ENCODE measurements at regions not wholly inside any gene's neighbourhood (a gene's known extent, or its start where the extent isn't known, plus 50 kb on each side); places are given as distances from the start of the nearest gene placed in this dataset.

DNA sequence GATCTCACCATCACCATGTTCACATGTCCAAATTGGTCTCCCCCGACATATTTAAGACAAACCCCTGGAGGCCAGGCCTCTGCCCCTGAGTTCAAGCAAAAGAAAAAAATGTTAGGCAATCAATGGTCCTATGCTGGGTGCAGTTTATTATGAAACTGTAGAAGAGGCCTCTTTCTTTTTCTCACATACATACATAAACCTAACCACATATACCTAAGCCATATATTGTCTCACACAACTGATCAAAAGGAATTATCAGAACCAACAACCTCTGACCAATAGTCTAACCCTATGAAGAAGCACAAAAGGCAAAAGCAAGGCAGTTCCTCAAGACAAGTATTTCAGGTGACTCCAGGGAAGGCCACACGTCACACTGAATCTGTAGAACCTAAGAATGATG, 49.9 kb downstream of the ILRUN start:
- no peak overlapping the region for H3K18ac ChIP-seq (ENCODE audit: low read length)
- H4K91ac ChIP-seq (ENCODE audit: low read depth, low read length) = no peak overlapping the region
- no peak overlapping the region for H3K27ac ChIP-seq (ENCODE audit: low read depth, low read length)
- H3K4me1 ChIP-seq (ENCODE audit: control insufficient read depth in 1 of 2, insufficient read depth in 2 of 2, low read length in 2 of 2) = no peaks in the 10 kb centered on the region
- H2BK5ac ChIP-seq (ENCODE audit: low read depth, low read length, poor library complexity) = no peak overlapping the region
- no peaks in the 10 kb centered on the region for H3K79me2 ChIP-seq (ENCODE audit: control insufficient read depth, insufficient read depth, low read length, poor library complexity)
- H4K12ac ChIP-seq (ENCODE audit: low read depth, low read length) = no peak overlapping the region
- H3K14ac ChIP-seq (ENCODE audit: low read length) = no peak overlapping the region
- H4K8ac ChIP-seq (ENCODE audit: low read depth, low read length) = no peak overlapping the region
- no peak overlapping the region for H3K4me3 ChIP-seq (ENCODE audit: low read depth, low read length)
- no peak overlapping the region for H2BK120ac ChIP-seq (ENCODE audit: insufficient read depth, low read length, poor library complexity)
- H2AFZ ChIP-seq (ENCODE audit: insufficient read depth, low read length, poor library complexity) = no peak overlapping the region
- H2AK5ac ChIP-seq (ENCODE audit: low read length) = no peak overlapping the region
- no peaks in the 10 kb centered on the region for H3K79me1 ChIP-seq (ENCODE audit: low read length)
- H3K27me3 ChIP-seq (ENCODE audit: insufficient read depth, low read length) = no peaks in the 10 kb centered on the region
- no peak overlapping the region for H3K9ac ChIP-seq (ENCODE audit: low read length)
- no CpG with 5 or more reads among the region's 2 CpGs for WGBS (ENCODE audit: extremely low coverage, insufficient coverage, insufficient read length)
- no peak for DNase-seq
- H3K4me2 ChIP-seq (ENCODE audit: low read length) = no peak overlapping the region
- no peak overlapping the region for H2BK12ac ChIP-seq (ENCODE audit: low read length)
- H3K23ac ChIP-seq (ENCODE audit: low read length) = no peak overlapping the region
- no peak overlapping the region for H3K4ac ChIP-seq (ENCODE audit: low read depth, low read length)
- H3K36me3 ChIP-seq (ENCODE audit: control insufficient read depth in 1 of 2, insufficient read depth in 2 of 2, low read length in 2 of 2) = peaks cover 4 to 10% of the 10 kb centered on the region in 2 experiments
- H3K9me3 ChIP-seq (ENCODE audit: insufficient read depth, low read depth, low read length) = no peaks in the 10 kb centered on the region

DNA sequence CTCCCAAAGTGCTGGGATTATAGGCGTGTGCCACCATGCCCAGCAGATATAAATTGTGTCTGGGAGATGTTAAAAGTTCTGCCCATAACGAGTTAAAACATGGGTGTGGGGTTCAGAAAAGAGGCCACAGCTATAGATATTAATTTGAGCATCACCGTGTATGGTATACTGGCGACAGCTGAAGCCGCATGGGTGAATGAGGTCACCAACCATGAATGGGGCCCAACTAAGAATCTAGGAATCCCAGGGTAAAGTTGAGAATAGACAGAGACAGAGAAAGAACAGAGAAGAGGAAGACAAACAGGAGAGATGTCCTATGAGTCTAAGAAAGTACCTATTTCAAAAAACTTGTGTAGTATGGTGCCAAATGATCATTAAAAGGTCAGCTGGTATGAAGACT, 50.9 kb downstream of the ILRUN start:
- H4K8ac ChIP-seq (ENCODE audit: low read depth, low read length) = no peak overlapping the region
- H2AK5ac ChIP-seq (ENCODE audit: low read length) = no peak overlapping the region
- H2BK120ac ChIP-seq (ENCODE audit: insufficient read depth, low read length, poor library complexity) = no peak overlapping the region
- no peaks in the 10 kb centered on the region for H3K27me3 ChIP-seq (ENCODE audit: insufficient read depth, low read length)
- WGBS (ENCODE audit: extremely low coverage, insufficient coverage, insufficient read length) = no CpG with 5 or more reads among the region's 5 CpGs
- no peaks in the 10 kb centered on the region for H3K79me2 ChIP-seq (ENCODE audit: control insufficient read depth, insufficient read depth, low read length, poor library complexity)
- no peak overlapping the region for H3K27ac ChIP-seq (ENCODE audit: low read depth, low read length)
- H3K9ac ChIP-seq (ENCODE audit: low read length) = no peak overlapping the region
- no peak overlapping the region for H3K4me2 ChIP-seq (ENCODE audit: low read length)
- no peak overlapping the region for H2BK12ac ChIP-seq (ENCODE audit: low read length)
- H3K4me3 ChIP-seq (ENCODE audit: low read depth, low read length) = no peak overlapping the region
- H3K9me3 ChIP-seq (ENCODE audit: insufficient read depth, low read depth, low read length) = no peaks in the 10 kb centered on the region
- H2AFZ ChIP-seq (ENCODE audit: insufficient read depth, low read length, poor library complexity) = no peak overlapping the region
- H3K23ac ChIP-seq (ENCODE audit: low read length) = no peak overlapping the region
- H3K14ac ChIP-seq (ENCODE audit: low read length) = no peak overlapping the region
- H3K18ac ChIP-seq (ENCODE audit: low read length) = no peak overlapping the region
- H3K79me1 ChIP-seq (ENCODE audit: low read length) = no peaks in the 10 kb centered on the region
- H3K4me1 ChIP-seq (ENCODE audit: control insufficient read depth in 1 of 2, insufficient read depth in 2 of 2, low read length in 2 of 2) = no peaks in the 10 kb centered on the region
- H3K36me3 ChIP-seq (ENCODE audit: control insufficient read depth in 1 of 2, insufficient read depth in 2 of 2, low read length in 2 of 2) = peaks cover 4 to 10% of the 10 kb centered on the region in 2 experiments
- no peak overlapping the region for H4K91ac ChIP-seq (ENCODE audit: low read depth, low read length)
- no peak for DNase-seq
- H4K12ac ChIP-seq (ENCODE audit: low read depth, low read length) = no peak overlapping the region
- no peak overlapping the region for H2BK5ac ChIP-seq (ENCODE audit: low read depth, low read length, poor library complexity)
- no peak overlapping the region for H3K4ac ChIP-seq (ENCODE audit: low read depth, low read length)

DNA sequence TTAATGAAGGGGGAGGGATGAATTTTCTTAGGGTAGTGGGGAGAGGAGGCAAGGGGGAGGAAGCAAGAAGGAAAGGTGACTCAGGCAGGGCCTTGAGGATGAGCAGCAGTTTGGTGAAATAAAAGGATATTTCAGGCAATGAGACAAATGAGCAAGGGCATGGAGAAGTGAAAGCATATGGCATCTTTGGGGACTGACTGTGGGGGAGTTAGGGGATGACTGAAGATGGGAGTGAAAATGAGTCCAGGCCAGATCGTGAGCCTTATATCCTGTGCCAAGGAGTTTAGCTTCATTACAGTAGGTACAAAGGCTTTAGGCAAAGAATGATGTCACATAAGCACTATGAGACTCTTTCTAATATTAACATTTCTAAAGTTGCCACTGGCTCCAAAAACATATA, 51.9 kb downstream of the ILRUN start:
- H2BK5ac ChIP-seq (ENCODE audit: low read depth, low read length, poor library complexity) = no peak overlapping the region
- no peak overlapping the region for H2AK5ac ChIP-seq (ENCODE audit: low read length)
- no peak overlapping the region for H3K27ac ChIP-seq (ENCODE audit: low read depth, low read length)
- H3K4me3 ChIP-seq (ENCODE audit: low read depth, low read length) = no peak overlapping the region
- no peaks in the 10 kb centered on the region for H3K79me2 ChIP-seq (ENCODE audit: control insufficient read depth, insufficient read depth, low read length, poor library complexity)
- H3K14ac ChIP-seq (ENCODE audit: low read length) = no peak overlapping the region
- no CpG with 5 or more reads among the region's 1 CpG for WGBS (ENCODE audit: extremely low coverage, insufficient coverage, insufficient read length)
- H2BK12ac ChIP-seq (ENCODE audit: low read length) = no peak overlapping the region
- no peak overlapping the region for H2BK120ac ChIP-seq (ENCODE audit: insufficient read depth, low read length, poor library complexity)
- no peak overlapping the region for H4K12ac ChIP-seq (ENCODE audit: low read depth, low read length)
- no peaks in the 10 kb centered on the region for H3K79me1 ChIP-seq (ENCODE audit: low read length)
- no peak for DNase-seq
- H3K4me1 ChIP-seq (ENCODE audit: control insufficient read depth in 1 of 2, insufficient read depth in 2 of 2, low read length in 2 of 2) = no peaks in the 10 kb centered on the region
- H3K18ac ChIP-seq (ENCODE audit: low read length) = no peak overlapping the region
- H3K23ac ChIP-seq (ENCODE audit: low read length) = no peak overlapping the region
- H2AFZ ChIP-seq (ENCODE audit: insufficient read depth, low read length, poor library complexity) = no peak overlapping the region
- no peaks in the 10 kb centered on the region for H3K9me3 ChIP-seq (ENCODE audit: insufficient read depth, low read depth, low read length)
- H4K8ac ChIP-seq (ENCODE audit: low read depth, low read length) = no peak overlapping the region
- no peak overlapping the region for H4K91ac ChIP-seq (ENCODE audit: low read depth, low read length)
- no peak overlapping the region for H3K9ac ChIP-seq (ENCODE audit: low read length)
- peaks cover 4 to 10% of the 10 kb centered on the region in 2 experiments for H3K36me3 ChIP-seq (ENCODE audit: control insufficient read depth in 1 of 2, insufficient read depth in 2 of 2, low read length in 2 of 2)
- H3K4me2 ChIP-seq (ENCODE audit: low read length) = no peak overlapping the region
- no peak overlapping the region for H3K4ac ChIP-seq (ENCODE audit: low read depth, low read length)
- no peaks in the 10 kb centered on the region for H3K27me3 ChIP-seq (ENCODE audit: insufficient read depth, low read length)

DNA sequence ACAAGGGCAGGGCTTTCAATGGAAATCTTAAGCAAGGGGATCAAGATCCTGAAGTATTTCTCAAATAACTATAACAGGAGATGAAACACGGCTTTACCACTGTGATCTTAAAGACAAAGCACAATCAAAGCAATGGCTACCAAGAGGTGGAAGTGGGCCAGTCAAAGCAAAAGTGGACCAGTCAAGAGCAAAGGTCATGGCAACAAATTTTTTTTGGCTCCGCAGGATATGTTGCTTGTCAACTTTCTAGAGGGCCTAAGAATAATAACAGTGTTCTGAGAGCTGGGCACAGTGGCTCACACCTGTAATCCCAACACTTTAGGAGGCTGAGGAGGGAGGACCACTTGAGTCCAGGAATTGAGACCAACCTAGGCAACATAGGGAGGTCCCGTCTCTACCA, 54.1 kb downstream of the ILRUN start:
- no peak overlapping the region for H3K4me2 ChIP-seq (ENCODE audit: low read length)
- no peak overlapping the region for H3K4me3 ChIP-seq (ENCODE audit: low read depth, low read length)
- no peak overlapping the region for H3K18ac ChIP-seq (ENCODE audit: low read length)
- no peak overlapping the region for H3K9ac ChIP-seq (ENCODE audit: low read length)
- no peak overlapping the region for H2BK120ac ChIP-seq (ENCODE audit: insufficient read depth, low read length, poor library complexity)
- H3K36me3 ChIP-seq (ENCODE audit: control insufficient read depth in 1 of 2, insufficient read depth in 2 of 2, low read length in 2 of 2) = peaks cover 4 to 10% of the 10 kb centered on the region in 2 experiments
- no peak overlapping the region for H3K4ac ChIP-seq (ENCODE audit: low read depth, low read length)
- H4K8ac ChIP-seq (ENCODE audit: low read depth, low read length) = no peak overlapping the region
- H3K4me1 ChIP-seq (ENCODE audit: control insufficient read depth in 1 of 2, insufficient read depth in 2 of 2, low read length in 2 of 2) = no peaks in the 10 kb centered on the region
- no peak for DNase-seq
- H2AFZ ChIP-seq (ENCODE audit: insufficient read depth, low read length, poor library complexity) = no peak overlapping the region
- no peak overlapping the region for H4K91ac ChIP-seq (ENCODE audit: low read depth, low read length)
- H2AK5ac ChIP-seq (ENCODE audit: low read length) = no peak overlapping the region
- H3K14ac ChIP-seq (ENCODE audit: low read length) = no peak overlapping the region
- no peaks in the 10 kb centered on the region for H3K79me1 ChIP-seq (ENCODE audit: low read length)
- no peak overlapping the region for H3K27ac ChIP-seq (ENCODE audit: low read depth, low read length)
- H2BK5ac ChIP-seq (ENCODE audit: low read depth, low read length, poor library complexity) = no peak overlapping the region
- no peaks in the 10 kb centered on the region for H3K79me2 ChIP-seq (ENCODE audit: control insufficient read depth, insufficient read depth, low read length, poor library complexity)
- H3K9me3 ChIP-seq (ENCODE audit: insufficient read depth, low read depth, low read length) = no peaks in the 10 kb centered on the region
- H2BK12ac ChIP-seq (ENCODE audit: low read length) = no peak overlapping the region
- no CpG with 5 or more reads among the region's 3 CpGs for WGBS (ENCODE audit: extremely low coverage, insufficient coverage, insufficient read length)
- no peaks in the 10 kb centered on the region for H3K27me3 ChIP-seq (ENCODE audit: insufficient read depth, low read length)
- no peak overlapping the region for H4K12ac ChIP-seq (ENCODE audit: low read depth, low read length)
- H3K23ac ChIP-seq (ENCODE audit: low read length) = no peak overlapping the region
